GM12878 (cell line): ENCODE measurements at regions not wholly inside any gene's neighbourhood (a gene's known extent, or its start where the extent isn't known, plus 50 kb on each side); places are given as distances from the start of the nearest gene placed in this dataset.

Experiments used
- BRCA1 ChIP-seq: IDR thresholded peaks from 2 replicates; pipeline ENCODE4 v1.6.1; 2011; ENCODE audit warnings: low read depth, low read length, improper control_type of control experiment
- CHD2 ChIP-seq: IDR thresholded peaks from 2 replicates; pipeline ENCODE4 v1.6.1; 2011; ENCODE audit warnings: low read depth, low read length, improper control_type of control experiment, borderline replicate concordance
- EP300 ChIP-seq, 2 experiments: fragments of 150-350 bp in 1 of 2; IDR thresholded peaks; 2 replicates each; pipeline ENCODE4 v1.6.1; 2011 to 2012; ENCODE audit warnings: low read depth in 2 of 2, low read length in 2 of 2, borderline replicate concordance in 1 of 2, improper control_type of control experiment in 1 of 2, inconsistent platforms in 1 of 2; ENCODE audit not compliant: control insufficient read depth in 1 of 2
- HDAC6 ChIP-seq: fragments of 200-600 bp; sonication (generic); IDR thresholded peaks from one replicate; pipeline ENCODE4 v1.8.0; 2017; ENCODE audit warnings: antibody characterized with exemption; ENCODE audit not compliant: unreplicated experiment
- MYB ChIP-seq: fragments of 150-350 bp; IDR thresholded peaks from 2 replicates; pipeline ENCODE4 v1.6.1; 2014; ENCODE audit warnings: mild to moderate bottlenecking, low read depth, low read length, borderline replicate concordance
- NFYA ChIP-seq: IDR thresholded peaks from 2 replicates; pipeline ENCODE4 v1.6.1; 2011; ENCODE audit warnings: low read depth, mild to moderate bottlenecking, low read length, improper control_type of control experiment, borderline replicate concordance
- PAX8 ChIP-seq: fragments of 450-650 bp; IDR thresholded peaks from 2 replicates; pipeline ENCODE4 v1.6.1; 2017; ENCODE audit warnings: mild to moderate bottlenecking, moderate library complexity
- RAD21 ChIP-seq: IDR thresholded peaks from 2 replicates; pipeline ENCODE4 v1.6.1; 2011; ENCODE audit warnings: mild to moderate bottlenecking, low read depth, low read length, moderate library complexity; ENCODE audit not compliant: insufficient read depth
- RB1 ChIP-seq: fragments of 450-650 bp; formaldehyde crosslinking; IDR thresholded peaks from 2 replicates; pipeline ENCODE4 v1.6.1; 2017; ENCODE audit warnings: mild to moderate bottlenecking, borderline replicate concordance
- SMARCA5 ChIP-seq: fragments of 450-650 bp; IDR thresholded peaks from 2 replicates; pipeline ENCODE4 v1.6.1; 2017; ENCODE audit warnings: mild to moderate bottlenecking
- SREBF2 ChIP-seq: IDR thresholded peaks from 2 replicates; pipeline ENCODE4 v1.6.1; 2012; ENCODE audit warnings: mild to moderate bottlenecking, low read length
- TCF12 ChIP-seq: IDR thresholded peaks from 2 replicates; pipeline ENCODE4 v1.6.1; 2011; ENCODE audit warnings: low read depth, mild to moderate bottlenecking, low read length
- TCF7 ChIP-seq: IDR thresholded peaks from 2 replicates; pipeline ENCODE4 v1.6.1; 2014; ENCODE audit warnings: antibody characterized with exemption, borderline replicate concordance
- YBX1 ChIP-seq: fragments of 450-650 bp; IDR thresholded peaks from 2 replicates; pipeline ENCODE4 v1.6.1; 2016; ENCODE audit warnings: antibody characterized with exemption
- ZNF622 ChIP-seq: fragments of 450-650 bp; IDR thresholded peaks from 2 replicates; pipeline ENCODE4 v1.6.1; 2017; ENCODE audit warnings: mild to moderate bottlenecking, inconsistent platforms
- TF ChIP-seq, protein P1 (sequence below): fragments of 450-650 bp; formaldehyde crosslinking; IDR thresholded peaks from 2 replicates; pipeline ENCODE4 v1.5.0; 2022; ENCODE audit warnings: mild to moderate bottlenecking, missing genetic modification characterization
- TF ChIP-seq, protein P2 (sequence below): fragments of 450-650 bp; IDR thresholded peaks from 2 replicates; pipeline ENCODE4 v1.6.1; 2016; ENCODE audit warnings: mild to moderate bottlenecking
- TF ChIP-seq, protein P3 (sequence below): IDR thresholded peaks from 2 replicates; pipeline ENCODE4 v1.6.1; 2012; ENCODE audit warnings: low read depth, low read length, improper control_type of control experiment
- TF ChIP-seq, protein P4 (sequence below): fragments of 450-650 bp; conservative IDR thresholded peaks from 2 replicates; pipeline ENCODE4 v1.6.1; 2017; ENCODE audit warnings: mild to moderate bottlenecking, moderate library complexity
- TF ChIP-seq, protein P5 (sequence below): fragments of 450-650 bp; formaldehyde crosslinking; IDR thresholded peaks from 2 replicates; pipeline ENCODE4 v1.4.0; 2022; ENCODE audit warnings: mild to moderate bottlenecking, moderate library complexity

DNA sequence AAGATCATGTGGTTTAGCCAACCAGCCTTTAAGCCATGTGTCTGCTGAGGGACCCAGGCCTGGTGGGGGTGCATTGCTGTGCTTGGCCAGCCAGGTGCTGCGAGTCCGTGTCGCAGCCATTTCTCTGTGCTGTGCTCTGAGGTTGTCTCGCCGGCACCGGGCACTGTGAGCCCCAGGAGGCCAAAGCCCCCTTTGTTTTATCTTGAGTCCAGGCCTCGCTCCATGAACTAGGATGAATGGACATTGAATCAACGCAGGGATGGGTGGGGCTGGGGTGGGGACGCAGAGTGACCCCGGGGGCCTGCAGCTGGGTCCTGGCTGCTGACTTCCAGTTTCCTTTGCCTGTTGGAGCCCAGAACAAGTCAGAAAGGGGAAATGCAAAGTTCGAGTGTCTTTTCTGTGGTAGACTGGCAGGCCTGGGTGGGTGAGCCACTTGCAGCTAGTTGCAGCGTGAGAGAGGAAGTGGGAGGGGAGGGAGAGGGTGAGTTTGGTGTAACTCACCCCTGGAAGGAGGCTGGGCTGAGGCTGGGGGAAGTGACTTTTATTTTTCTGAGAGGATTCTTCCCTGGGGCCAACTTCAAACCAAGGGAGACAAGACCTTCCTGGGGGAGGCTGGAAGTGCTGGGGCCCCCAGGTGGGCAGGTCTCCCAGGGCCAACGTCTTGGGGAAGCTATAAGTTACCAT lies 324.7 kb downstream of the SEC14L1 start (continued):
- TF ChIP-seq CHD2 (peak; percentile 54; the same call in 1 of the 2 replicates), YBX1 (no peak), EP300 (IDR thresholded peaks at IDR 0.05; ENCODE audit: borderline replicate concordance in 1 of 2, control insufficient read depth in 1 of 2, low read depth in 2 of 2, low read length in 2 of 2) (peak; percentile 29 to 50; a peak in 2 of 4 replicates), RAD21 (no peak), RB1 (no peak), HDAC6 (no peak), NFYA (no peak), MYB (no peak), SREBF2 (no peak), PAX8 (no peak), SMARCA5 (0 out of 2 replicates have a peak, but pooled peaks have one; percentile 4), TCF7 (no peak), TCF12 (peak; percentile 42; the same call in 1 of the 2 replicates), BRCA1 (no peak), ZNF622 (no peak)
- TF ChIP-seq, protein P1, sequence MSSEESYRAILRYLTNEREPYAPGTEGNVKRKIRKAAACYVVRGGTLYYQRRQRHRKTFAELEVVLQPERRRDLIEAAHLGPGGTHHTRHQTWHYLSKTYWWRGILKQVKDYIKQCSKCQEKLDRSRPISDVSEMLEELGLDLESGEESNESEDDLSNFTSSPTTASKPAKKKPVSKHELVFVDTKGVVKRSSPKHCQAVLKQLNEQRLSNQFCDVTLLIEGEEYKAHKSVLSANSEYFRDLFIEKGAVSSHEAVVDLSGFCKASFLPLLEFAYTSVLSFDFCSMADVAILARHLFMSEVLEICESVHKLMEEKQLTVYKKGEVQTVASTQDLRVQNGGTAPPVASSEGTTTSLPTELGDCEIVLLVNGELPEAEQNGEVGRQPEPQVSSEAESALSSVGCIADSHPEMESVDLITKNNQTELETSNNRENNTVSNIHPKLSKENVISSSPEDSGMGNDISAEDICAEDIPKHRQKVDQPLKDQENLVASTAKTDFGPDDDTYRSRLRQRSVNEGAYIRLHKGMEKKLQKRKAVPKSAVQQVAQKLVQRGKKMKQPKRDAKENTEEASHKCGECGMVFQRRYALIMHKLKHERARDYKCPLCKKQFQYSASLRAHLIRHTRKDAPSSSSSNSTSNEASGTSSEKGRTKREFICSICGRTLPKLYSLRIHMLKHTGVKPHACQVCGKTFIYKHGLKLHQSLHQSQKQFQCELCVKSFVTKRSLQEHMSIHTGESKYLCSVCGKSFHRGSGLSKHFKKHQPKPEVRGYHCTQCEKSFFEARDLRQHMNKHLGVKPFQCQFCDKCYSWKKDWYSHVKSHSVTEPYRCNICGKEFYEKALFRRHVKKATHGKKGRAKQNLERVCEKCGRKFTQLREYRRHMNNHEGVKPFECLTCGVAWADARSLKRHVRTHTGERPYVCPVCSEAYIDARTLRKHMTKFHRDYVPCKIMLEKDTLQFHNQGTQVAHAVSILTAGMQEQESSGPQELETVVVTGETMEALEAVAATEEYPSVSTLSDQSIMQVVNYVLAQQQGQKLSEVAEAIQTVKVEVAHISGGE (CRISPR knock-in tag), result no peak
- TF ChIP-seq, protein P2, sequence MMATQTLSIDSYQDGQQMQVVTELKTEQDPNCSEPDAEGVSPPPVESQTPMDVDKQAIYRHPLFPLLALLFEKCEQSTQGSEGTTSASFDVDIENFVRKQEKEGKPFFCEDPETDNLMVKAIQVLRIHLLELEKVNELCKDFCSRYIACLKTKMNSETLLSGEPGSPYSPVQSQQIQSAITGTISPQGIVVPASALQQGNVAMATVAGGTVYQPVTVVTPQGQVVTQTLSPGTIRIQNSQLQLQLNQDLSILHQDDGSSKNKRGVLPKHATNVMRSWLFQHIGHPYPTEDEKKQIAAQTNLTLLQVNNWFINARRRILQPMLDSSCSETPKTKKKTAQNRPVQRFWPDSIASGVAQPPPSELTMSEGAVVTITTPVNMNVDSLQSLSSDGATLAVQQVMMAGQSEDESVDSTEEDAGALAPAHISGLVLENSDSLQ, result peak; percentile 86
- TF ChIP-seq, protein P3, sequence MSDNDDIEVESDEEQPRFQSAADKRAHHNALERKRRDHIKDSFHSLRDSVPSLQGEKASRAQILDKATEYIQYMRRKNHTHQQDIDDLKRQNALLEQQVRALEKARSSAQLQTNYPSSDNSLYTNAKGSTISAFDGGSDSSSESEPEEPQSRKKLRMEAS, result no peak
- TF ChIP-seq, protein P4, sequence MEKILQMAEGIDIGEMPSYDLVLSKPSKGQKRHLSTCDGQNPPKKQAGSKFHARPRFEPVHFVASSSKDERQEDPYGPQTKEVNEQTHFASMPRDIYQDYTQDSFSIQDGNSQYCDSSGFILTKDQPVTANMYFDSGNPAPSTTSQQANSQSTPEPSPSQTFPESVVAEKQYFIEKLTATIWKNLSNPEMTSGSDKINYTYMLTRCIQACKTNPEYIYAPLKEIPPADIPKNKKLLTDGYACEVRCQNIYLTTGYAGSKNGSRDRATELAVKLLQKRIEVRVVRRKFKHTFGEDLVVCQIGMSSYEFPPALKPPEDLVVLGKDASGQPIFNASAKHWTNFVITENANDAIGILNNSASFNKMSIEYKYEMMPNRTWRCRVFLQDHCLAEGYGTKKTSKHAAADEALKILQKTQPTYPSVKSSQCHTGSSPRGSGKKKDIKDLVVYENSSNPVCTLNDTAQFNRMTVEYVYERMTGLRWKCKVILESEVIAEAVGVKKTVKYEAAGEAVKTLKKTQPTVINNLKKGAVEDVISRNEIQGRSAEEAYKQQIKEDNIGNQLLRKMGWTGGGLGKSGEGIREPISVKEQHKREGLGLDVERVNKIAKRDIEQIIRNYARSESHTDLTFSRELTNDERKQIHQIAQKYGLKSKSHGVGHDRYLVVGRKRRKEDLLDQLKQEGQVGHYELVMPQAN, result no peak
- TF ChIP-seq, protein P5, sequence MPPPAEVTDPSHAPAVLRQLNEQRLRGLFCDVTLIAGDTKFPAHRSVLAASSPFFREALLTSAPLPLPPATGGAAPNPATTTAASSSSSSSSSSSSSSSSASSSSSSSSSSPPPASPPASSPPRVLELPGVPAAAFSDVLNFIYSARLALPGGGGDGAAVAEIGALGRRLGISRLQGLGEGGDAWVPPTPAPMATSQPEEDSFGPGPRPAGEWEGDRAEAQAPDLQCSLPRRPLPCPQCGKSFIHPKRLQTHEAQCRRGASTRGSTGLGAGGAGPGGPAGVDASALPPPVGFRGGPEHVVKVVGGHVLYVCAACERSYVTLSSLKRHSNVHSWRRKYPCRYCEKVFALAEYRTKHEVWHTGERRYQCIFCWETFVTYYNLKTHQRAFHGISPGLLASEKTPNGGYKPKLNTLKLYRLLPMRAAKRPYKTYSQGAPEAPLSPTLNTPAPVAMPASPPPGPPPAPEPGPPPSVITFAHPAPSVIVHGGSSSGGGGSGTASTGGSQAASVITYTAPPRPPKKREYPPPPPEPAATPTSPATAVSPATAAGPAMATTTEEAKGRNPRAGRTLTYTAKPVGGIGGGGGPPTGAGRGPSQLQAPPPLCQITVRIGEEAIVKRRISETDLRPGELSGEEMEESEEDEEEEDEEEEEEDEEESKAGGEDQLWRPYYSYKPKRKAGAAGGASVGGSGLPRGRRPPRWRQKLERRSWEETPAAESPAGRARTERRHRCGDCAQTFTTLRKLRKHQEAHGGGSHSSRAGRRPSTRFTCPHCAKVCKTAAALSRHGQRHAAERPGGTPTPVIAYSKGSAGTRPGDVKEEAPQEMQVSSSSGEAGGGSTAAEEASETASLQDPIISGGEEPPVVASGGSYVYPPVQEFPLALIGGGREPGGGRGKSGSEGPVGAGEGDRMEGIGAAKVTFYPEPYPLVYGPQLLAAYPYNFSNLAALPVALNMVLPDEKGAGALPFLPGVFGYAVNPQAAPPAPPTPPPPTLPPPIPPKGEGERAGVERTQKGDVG, result no peak
